ENCODE measurements at regions not wholly inside any gene's neighbourhood (a gene's known extent, or its start where the extent isn't known, plus 50 kb on each side); places are given as distances from the start of the nearest gene placed in this dataset.
"Not testable (repeated sequence)": the region's sequence is repeated elsewhere in the genome, so short reads cannot be mapped to it uniquely, and the experiment has no call there.

- DNase-seq = not testable (repeated sequence)
Observed at GRCh38 chr1:121007755-121008154, 118.2 kb downstream of the PPIAL4A start.

- DNase-seq = not testable (repeated sequence)
Observed at GRCh38 chr1:121008512-121009215, 119.1 kb downstream of the PPIAL4A start.

- DNase-seq = not testable (repeated sequence)
Observed at GRCh38 chr1:121009216-121010057, 119.9 kb downstream of the PPIAL4A start.

- DNase-seq = not testable (repeated sequence)
Observed at GRCh38 chr1:121010141-121010540, 120.6 kb downstream of the PPIAL4A start.

- DNase-seq = not testable (repeated sequence)
Observed at GRCh38 chr1:121013181-121013580, 123.6 kb downstream of the PPIAL4A start.

- DNase-seq = peak in 1 of 2 experiments; percentile 10
Observed at GRCh38 chr1:121016182-121017028, 126.8 kb downstream of the PPIAL4A start.

GRCh38 chr1:121019715-121020349, 130.3 kb downstream of the PPIAL4A start:
- DNase-seq = not testable (repeated sequence)

- peak in 1 of 2 experiments; percentile 51 for DNase-seq
Observed at GRCh38 chr1:121020350-121021236, 131.0 kb downstream of the PPIAL4A start.

- not testable (repeated sequence) for DNase-seq
Observed at GRCh38 chr1:121021716-121022115, 132.1 kb downstream of the PPIAL4A start.

GRCh38 chr1:121032878-121033494, 143.4 kb downstream of the PPIAL4A start:
- not testable (repeated sequence) for DNase-seq

GRCh38 chr1:121036792-121037191, 147.2 kb downstream of the PPIAL4A start:
- not testable (repeated sequence) for DNase-seq

GRCh38 chr1:121040974-121041373, 143.2 kb downstream of the FAM72B start:
- DNase-seq = not testable (repeated sequence)

GRCh38 chr1:121041497-121041896, 142.6 kb downstream of the FAM72B start:
- not testable (repeated sequence) for DNase-seq

- not testable (repeated sequence) for DNase-seq
Observed at GRCh38 chr1:121042882-121043281, 141.3 kb downstream of the FAM72B start.

- not testable (repeated sequence) for DNase-seq
Observed at GRCh38 chr1:121048293-121048752, 135.8 kb downstream of the FAM72B start.

GRCh38 chr1:121048769-121049443, 135.2 kb downstream of the FAM72B start:
- DNase-seq = not testable (repeated sequence)

- not testable (repeated sequence) for DNase-seq
Observed at GRCh38 chr1:121050097-121050496, 134.0 kb downstream of the FAM72B start.

- not testable (repeated sequence) for DNase-seq
Observed at GRCh38 chr1:121051161-121051790, 132.9 kb downstream of the FAM72B start.

- not testable (repeated sequence) for DNase-seq
Observed at GRCh38 chr1:121052081-121052660, 132.0 kb downstream of the FAM72B start.
